Breast epithelium (tissue), 3 donors: ENCODE measurements at regions not wholly inside any gene's neighbourhood (a gene's known extent, or its start where the extent isn't known, plus 50 kb on each side); places are given as distances from the start of the nearest gene placed in this dataset.

Experiments used
- CTCF ChIP-seq, 3 donors: fragments of 450-650 bp; IDR thresholded peaks; one replicate each; pipeline ENCODE4 v1.5.1; 2016 to 2017; ENCODE audit warnings: antibody characterized with exemption in 3 of 3, mild to moderate bottlenecking in 3 of 3, moderate library complexity in 3 of 3
- POLR2A ChIP-seq: fragments of 450-650 bp; IDR thresholded peaks from one replicate; pipeline ENCODE4 v1.6.1; 2016; ENCODE audit warnings: antibody characterized with exemption, mild to moderate bottlenecking, moderate library complexity
- POLR2AphosphoS5 ChIP-seq, 3 donors: sonication (generic); formaldehyde crosslinking; IDR thresholded peaks; one replicate each; pipeline ENCODE4 v1.6.1; 2017; ENCODE audit warnings: antibody characterized with exemption in 3 of 3

- TF ChIP-seq CTCF (IDR thresholded peaks at IDR 0.05) (no peak), POLR2A (no peak), POLR2AphosphoS5 (IDR thresholded peaks at IDR 0.05) (no peak)
These were observed 298.7 kb upstream of the GOLIM4 start for GRCh38 chr3:168394439-168394838.
